GM12878 (cell line): ENCODE measurements at regions not wholly inside any gene's neighbourhood (a gene's known extent, or its start where the extent isn't known, plus 50 kb on each side); places are given as distances from the start of the nearest gene placed in this dataset.
A peak's percentile ranks its signal among the peaks of the same experiment; 100 is the strongest.

Source experiments
- ATAC-seq: fragments of 200-7000 bp; cut with Tn5 transposase; 3 replicates; pipeline ENCODE4 v1.9.1; 2020; ENCODE audit warnings: mild to moderate bottlenecking, moderate library complexity
- BruUV-seq: library from RNA; stranded (reverse); fragments of 400-500 nt; replicated peaks from 2 replicates; lab custom pipeline; 2021; lab: Mats Ljungman, UMichigan
- CTCF ChIA-PET: fragments of 300-600 bp; sonication (Branson Sonifier 250); formaldehyde crosslinking; extraction: SDS; loops from one replicate; lab custom pipeline; 2021; ENCODE audit warnings: inconsistent platforms; lab: Yijun Ruan, JAX
- POLR2A ChIA-PET: fragments of 350-600 bp; formaldehyde crosslinking; extraction: SDS; loops from one replicate; lab custom pipeline; 2021; ENCODE audit warnings: inconsistent platforms; lab: Charles Lee
- RAD21 ChIA-PET: fragments of 300-600 bp; sonication (Branson Sonifier 250); formaldehyde crosslinking; loops from one replicate; lab custom pipeline; 2023; ENCODE audit warnings: antibody characterized with exemption; ENCODE audit not compliant: unreplicated experiment; lab: Charles Lee
- SMC1A ChIA-PET: fragments of 300-600 bp; sonication (Branson Sonifier 250); formaldehyde crosslinking; loops from one replicate; lab custom pipeline; 2023; ENCODE audit not compliant: unreplicated experiment, uncharacterized antibody; lab: Charles Lee
- DNase-seq: peaks from one replicate; pipeline ENCODE4 v3.0.0-alpha.2; 2011; ENCODE audit warnings: low read depth, low spot score
- FAIRE-seq: peaks from 3 replicates; lab custom pipeline; 2011; peaks lifted over from hg19 to GRCh38; lab: Jason Lieb, UNC
- H2AFZ ChIP-seq: 2 replicates; pipeline ENCODE4 v1.6.0; 2011; ENCODE audit warnings: low read depth, low read length, control low read depth; ENCODE audit not compliant: control insufficient read depth
- H3K27ac ChIP-seq: 2 replicates; pipeline ENCODE4 v1.5.1; 2011; ENCODE audit warnings: control low read depth; ENCODE audit not compliant: control insufficient read depth, insufficient read depth
- H3K27me3 ChIP-seq, 2 experiments: replicated peaks in 1 of 2; 2 replicates each; pipeline versions ENCODE4 v1.6.0 to v1.6.1; 2011; ENCODE audit warnings: low read length in 1 of 2; ENCODE audit not compliant: control insufficient read depth in 2 of 2, insufficient read depth in 2 of 2
- H3K36me3 ChIP-seq, 2 experiments: 2 replicates each; pipeline ENCODE4 v1.5.1; 2011; ENCODE audit warnings: low read length in 1 of 2; ENCODE audit not compliant: control insufficient read depth in 2 of 2, insufficient read depth in 2 of 2
- H3K4me1 ChIP-seq: 2 replicates; pipeline ENCODE4 v1.6.1; 2011; ENCODE audit warnings: mild to moderate bottlenecking, low read length, moderate library complexity, mixed read lengths; ENCODE audit not compliant: control insufficient read depth, insufficient read depth
- H3K4me2 ChIP-seq: 2 replicates; pipeline ENCODE4 v1.6.0; 2011; ENCODE audit warnings: control low read depth; ENCODE audit not compliant: control insufficient read depth, insufficient read depth
- H3K4me3 ChIP-seq: fragments of 200-600 bp; sonication (generic); 2 replicates; pipeline ENCODE4 v1.5.1; 2016
- H3K79me2 ChIP-seq: 2 replicates; pipeline ENCODE4 v1.6.0; 2011; ENCODE audit warnings: low read length; ENCODE audit not compliant: control insufficient read depth, insufficient read depth
- H3K9ac ChIP-seq: 2 replicates; pipeline ENCODE4 v1.8.0; 2011; ENCODE audit warnings: low read length, control low read depth, mixed read lengths; ENCODE audit not compliant: control insufficient read depth, insufficient read depth
- H3K9me3 ChIP-seq: replicated peaks from 3 replicates; pipeline ENCODE4 v1.5.1; 2011; ENCODE audit warnings: mild to moderate bottlenecking, low read length; ENCODE audit not compliant: control insufficient read depth, insufficient read depth
- H4K20me1 ChIP-seq: 2 replicates; pipeline ENCODE4 v1.6.0; 2011; ENCODE audit not compliant: control insufficient read depth, insufficient read depth
- BMI1 ChIP-seq: fragments of 450-650 bp; IDR thresholded peaks from 2 replicates; pipeline ENCODE4 v1.6.1; 2016; ENCODE audit warnings: mild to moderate bottlenecking, moderate library complexity, borderline replicate concordance
- E2F4 ChIP-seq: IDR thresholded peaks from 2 replicates; pipeline ENCODE4 v1.6.1; 2012; ENCODE audit warnings: low read depth, low read length, improper control_type of control experiment
- ETV6 ChIP-seq, 2 experiments: fragments of 450-650 bp in 1 of 2; IDR thresholded peaks in 1 of 2; conservative IDR thresholded peaks in 1 of 2; 2 replicates each; pipeline ENCODE4 v1.6.1; 2014; ENCODE audit warnings: antibody characterized with exemption in 1 of 2, borderline replicate concordance in 1 of 2, low read depth in 1 of 2, mild to moderate bottlenecking in 1 of 2, moderate library complexity in 1 of 2
- LARP7 ChIP-seq: fragments of 450-650 bp; IDR thresholded peaks from 2 replicates; pipeline ENCODE4 v1.6.1; 2017; ENCODE audit warnings: mild to moderate bottlenecking
- MEF2B ChIP-seq: fragments of 450-650 bp; IDR thresholded peaks from 2 replicates; pipeline ENCODE4 v1.6.1; 2018; ENCODE audit warnings: mild to moderate bottlenecking, moderate library complexity; ENCODE audit not compliant: partially characterized antibody, poor library complexity, severe bottlenecking
- NKRF ChIP-seq: fragments of 450-650 bp; conservative IDR thresholded peaks from 2 replicates; pipeline ENCODE4 v1.6.1; 2017; ENCODE audit warnings: mild to moderate bottlenecking, moderate library complexity
- SIN3A ChIP-seq: IDR thresholded peaks from 2 replicates; pipeline ENCODE4 v1.6.1; 2012; ENCODE audit warnings: low read depth, low read length, improper control_type of control experiment
- SKIL ChIP-seq: fragments of 450-650 bp; IDR thresholded peaks from 2 replicates; pipeline ENCODE4 v1.6.1; 2017; ENCODE audit warnings: mild to moderate bottlenecking, low read depth, inconsistent platforms; ENCODE audit not compliant: poor library complexity, severe bottlenecking
- SUPT20H ChIP-seq: IDR thresholded peaks from 2 replicates; pipeline ENCODE4 v1.6.1; 2011; ENCODE audit warnings: low read depth, mild to moderate bottlenecking, low read length, moderate library complexity, borderline replicate concordance; ENCODE audit not compliant: control insufficient read depth
- WRNIP1 ChIP-seq: IDR thresholded peaks from 2 replicates; pipeline ENCODE4 v1.6.1; 2011; ENCODE audit warnings: low read depth, low read length, improper control_type of control experiment, borderline replicate concordance
- ZBTB4 ChIP-seq: fragments of 450-650 bp; formaldehyde crosslinking; IDR thresholded peaks from 2 replicates; pipeline ENCODE4 v1.4.0; 2022; ENCODE audit warnings: mild to moderate bottlenecking, moderate library complexity
- ZNF622 ChIP-seq: fragments of 450-650 bp; IDR thresholded peaks from 2 replicates; pipeline ENCODE4 v1.6.1; 2017; ENCODE audit warnings: mild to moderate bottlenecking, inconsistent platforms
- WGBS: methylation state at CpG from one replicate; pipeline ENCODE4 v1.1.6; 2016; ENCODE audit warnings: low lambda C conversion rate; ENCODE audit not compliant: insufficient replicate concordance, insufficient coverage; ENCODE audit errors: missing lambda C conversion rate; 5-methylcytosine and 5-hydroxymethylcytosine counted together
- in situ Hi-C: fragments of 300-500 bp; cut with MboI; formaldehyde crosslinking; loops from 9 replicates; pipeline ENCODE4 v1.14.3; 2018; ENCODE audit warnings: mixed read lengths
- intact Hi-C: fragments of 100-400 bp; cut with micrococcal nuclease; formaldehyde crosslinking; loops from one replicate; pipeline ENCODE4 v1.14.2; 2022; ENCODE audit not compliant: unreplicated experiment

- no peak for TF ChIP-seq ZBTB4 (CRISPR knock-in tag)
These were observed 75.4 kb downstream of the TENT5C start (continued) for GRCh38 chr1:117681093-117681900.

GRCh38 chr1:117681901-117682250 lies 76.0 kb downstream of the TENT5C start:
- ChIA-PET CTCF (interaction anchor here (0.9 to 1.9 kb wide), 3 partner anchors 55 to 147 kb away, joined by 3 to 5 read pairs (median 3); no protein-coding TSS in a partner anchor), RAD21 (interaction anchor here (0.6 kb wide), 1 partner anchor 69 kb away, joined by 3 read pairs; no protein-coding TSS in a partner anchor), POLR2A (no interaction called here), SMC1A (interaction anchor here (0.8 to 1.2 kb wide), 3 partner anchors 14 to 147 kb away, joined by 3 read pairs; no protein-coding TSS in a partner anchor)
- H3K9me3 ChIP-seq = no peaks in the 10 kb centered on the region
- no TSS peak for BruUV-seq
- H3K4me3 ChIP-seq = no peak overlapping the region
- DNase-seq (no peak), ATAC-seq (no peak), FAIRE-seq (peak; percentile 80)
- H3K27me3 ChIP-seq = peaks cover 3 to 9% of the 10 kb centered on the region in 2 experiments; a peak in 3 of 4 replicates
- no peaks in the 10 kb centered on the region for H3K4me1 ChIP-seq
- no peaks in the 10 kb centered on the region for H3K79me2 ChIP-seq
- no peaks in the 10 kb centered on the region; the same call in 1 of the 2 replicates for H4K20me1 ChIP-seq
- no peak overlapping the region for H3K9ac ChIP-seq
- no peak overlapping the region for H3K27ac ChIP-seq
- in situ Hi-C loops = no loop called here
- no peaks in the 10 kb centered on the region for H3K36me3 ChIP-seq
- 64% methylated on average over 3 of the region's 3 CpGs for WGBS
- H3K4me2 ChIP-seq = no peak overlapping the region
- intact Hi-C loops = loop anchor here (5.0 kb wide), 1 partner anchor 70 kb away; no protein-coding TSS in a partner anchor
- H2AFZ ChIP-seq = no peak overlapping the region
- TF ChIP-seq SKIL (no peak), ZNF622 (no peak), NKRF (no peak), SUPT20H (no peak), WRNIP1 (no peak), MEF2B (no peak), LARP7 (no peak), SIN3A (no peak), E2F4 (no peak), BMI1 (no peak), ETV6 (conservative IDR thresholded peaks at IDR 0.05 in 1 of 2, IDR thresholded peaks at IDR 0.05 in 1 of 2; ENCODE audit: borderline replicate concordance in 1 of 2, low read depth in 1 of 2) (no peak)
